ENCODE measurements at regions not wholly inside any gene's neighbourhood (a gene's known extent, or its start where the extent isn't known, plus 50 kb on each side); places are given as distances from the start of the nearest gene placed in this dataset.
"Not testable (repeated sequence)": the region's sequence is repeated elsewhere in the genome, so short reads cannot be mapped to it uniquely, and the experiment has no call there.

DNA sequence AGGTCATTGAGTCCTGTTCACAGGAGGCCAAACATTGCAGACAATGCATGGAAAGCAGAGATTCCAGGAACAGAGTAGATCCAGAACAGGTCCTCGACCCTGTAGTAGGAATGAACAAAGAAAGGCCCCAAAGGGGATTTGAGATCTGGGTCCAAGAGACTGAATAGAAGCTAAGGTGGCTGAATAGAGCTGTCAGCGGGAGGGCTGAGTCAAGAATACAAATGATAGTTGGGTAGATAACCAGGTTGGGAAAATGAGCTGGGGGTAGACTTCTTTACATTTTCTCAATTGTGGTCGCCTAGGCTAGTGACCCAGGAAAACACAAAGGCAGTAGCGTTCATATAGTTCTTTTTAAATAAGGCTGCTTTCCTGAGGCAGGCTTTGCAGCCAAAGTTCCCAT, 103.4 kb upstream of the ELMO1 start:
- TF ChIP-seq, protein P1, sequence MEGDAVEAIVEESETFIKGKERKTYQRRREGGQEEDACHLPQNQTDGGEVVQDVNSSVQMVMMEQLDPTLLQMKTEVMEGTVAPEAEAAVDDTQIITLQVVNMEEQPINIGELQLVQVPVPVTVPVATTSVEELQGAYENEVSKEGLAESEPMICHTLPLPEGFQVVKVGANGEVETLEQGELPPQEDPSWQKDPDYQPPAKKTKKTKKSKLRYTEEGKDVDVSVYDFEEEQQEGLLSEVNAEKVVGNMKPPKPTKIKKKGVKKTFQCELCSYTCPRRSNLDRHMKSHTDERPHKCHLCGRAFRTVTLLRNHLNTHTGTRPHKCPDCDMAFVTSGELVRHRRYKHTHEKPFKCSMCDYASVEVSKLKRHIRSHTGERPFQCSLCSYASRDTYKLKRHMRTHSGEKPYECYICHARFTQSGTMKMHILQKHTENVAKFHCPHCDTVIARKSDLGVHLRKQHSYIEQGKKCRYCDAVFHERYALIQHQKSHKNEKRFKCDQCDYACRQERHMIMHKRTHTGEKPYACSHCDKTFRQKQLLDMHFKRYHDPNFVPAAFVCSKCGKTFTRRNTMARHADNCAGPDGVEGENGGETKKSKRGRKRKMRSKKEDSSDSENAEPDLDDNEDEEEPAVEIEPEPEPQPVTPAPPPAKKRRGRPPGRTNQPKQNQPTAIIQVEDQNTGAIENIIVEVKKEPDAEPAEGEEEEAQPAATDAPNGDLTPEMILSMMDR (IDR thresholded peaks at IDR 0.05): no peak
- TF ChIP-seq POLR2A (IDR thresholded peaks at IDR 0.05): no peak
- TF ChIP-seq EP300 (IDR thresholded peaks at IDR 0.05): no peak
- no peak for DNase-seq
- Histone ChIP-seq H3K36me3 (no peaks in the 10 kb centered on the region), H3K27ac (no peak overlapping the region), H3K9me3 (no peaks in the 10 kb centered on the region), H3K4me3 (no peak overlapping the region), H3K27me3 (no peaks in the 10 kb centered on the region), H3K4me1 (ENCODE audit: insufficient read depth) (no peaks in the 10 kb centered on the region)
- 72 to 96% (median 95%) methylated on average over 4 of the region's 4 CpGs for WGBS, 3 donors
- intact Hi-C loops (cut with DNase I): no loop called here

DNA sequence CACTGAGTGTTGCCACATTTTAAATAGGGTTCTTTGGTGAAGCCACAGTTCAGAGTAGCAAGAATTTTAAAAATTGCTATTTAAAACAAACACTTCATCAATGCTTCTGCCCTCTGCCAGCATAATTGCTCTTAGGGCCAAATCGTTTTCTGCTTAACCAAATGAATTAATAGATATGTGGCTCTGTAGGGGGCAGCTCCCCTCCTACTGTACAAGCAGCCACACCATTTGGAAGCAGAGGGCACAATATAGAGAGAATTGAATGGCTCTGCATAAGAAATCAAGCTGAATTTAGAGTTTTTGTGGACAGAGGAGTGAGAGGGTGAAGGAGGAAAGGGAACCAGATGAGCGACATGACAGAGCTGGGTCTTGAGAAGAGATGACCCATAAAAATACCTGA, 103.8 kb upstream of the ELMO1 start:
- DNase-seq; intact Hi-C loops (cut with DNase I); H3K4me3 ChIP-seq: not testable (repeated sequence)

DNA sequence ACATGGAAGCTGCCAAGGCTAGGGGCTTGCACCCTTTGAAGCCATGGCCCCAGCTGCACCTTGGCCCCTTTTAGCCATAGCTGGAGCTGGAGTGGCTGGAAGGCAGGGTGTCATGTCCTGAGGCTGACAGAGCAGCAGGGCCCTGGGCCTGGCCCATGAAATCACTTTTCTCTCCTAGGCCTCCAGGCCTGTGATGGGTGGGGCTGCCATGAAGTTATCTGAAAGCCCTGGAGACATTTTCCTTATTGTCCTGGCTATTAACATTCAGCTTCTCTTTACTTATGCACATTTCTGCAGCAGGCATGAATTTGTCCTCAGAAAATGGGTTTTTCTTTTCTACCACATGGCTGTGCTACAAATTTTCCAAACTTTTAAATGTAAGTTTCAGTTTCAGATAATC, 106.9 kb upstream of the ELMO1 start:
- Histone ChIP-seq H3K9me3 (no peaks in the 10 kb centered on the region), H3K27ac (no peak overlapping the region), H3K27me3 (no peaks in the 10 kb centered on the region), H3K36me3 (no peaks in the 10 kb centered on the region), H3K4me1 (ENCODE audit: insufficient read depth) (no peaks in the 10 kb centered on the region), H3K4me3 (no peak overlapping the region)
- no peak for DNase-seq
- intact Hi-C loops (cut with DNase I): no loop called here
- TF ChIP-seq EP300 (IDR thresholded peaks at IDR 0.05): no peak
- TF ChIP-seq, protein P1 (IDR thresholded peaks at IDR 0.05): no peak
- no peak for TF ChIP-seq POLR2A (IDR thresholded peaks at IDR 0.05)

More for the DNA sequence above, 103.8 kb upstream of the ELMO1 start:
- H3K27ac ChIP-seq; H3K9me3 ChIP-seq; H3K36me3 ChIP-seq; H3K27me3 ChIP-seq; H3K4me1 ChIP-seq (ENCODE audit: insufficient read depth): not testable (repeated sequence)
- 32 to 36% (median 34%) methylated on average over 2 of the region's 2 CpGs for WGBS, 3 donors

DNA sequence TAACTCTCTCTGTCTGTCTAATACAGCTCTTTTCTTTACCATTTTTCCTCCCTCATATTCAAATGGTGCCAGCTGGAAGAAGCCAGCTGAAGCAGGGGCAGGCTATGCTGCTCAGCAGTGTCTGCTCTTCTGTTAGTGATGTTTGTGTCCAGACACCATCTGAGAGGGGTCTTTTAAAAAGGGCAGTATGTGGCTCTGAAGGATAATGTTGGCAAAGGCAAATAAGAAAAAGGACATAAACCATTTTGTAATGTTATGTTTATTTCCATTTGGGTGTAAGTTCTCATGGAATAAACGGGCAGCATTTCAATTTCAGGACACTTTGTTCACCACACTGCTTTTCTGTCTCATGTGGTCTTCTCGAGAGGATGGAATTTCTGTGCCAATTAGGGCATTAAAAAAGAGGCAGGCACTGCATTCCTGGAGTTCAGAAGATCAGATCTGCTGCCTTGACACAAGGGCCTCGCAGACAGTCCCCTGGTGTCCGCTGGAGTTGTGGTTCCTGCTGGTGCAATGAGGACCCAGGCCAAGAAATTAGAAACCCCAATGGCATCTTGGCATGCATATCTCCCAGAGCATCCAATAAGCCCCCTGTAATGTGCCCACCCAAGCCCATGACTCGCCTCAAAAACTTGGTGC, 109.0 kb upstream of the ELMO1 start:
- intact Hi-C loops (cut with DNase I): no loop called here
- no peaks in the 10 kb centered on the region for H3K9me3 ChIP-seq
- DNase-seq: no peak
- H3K4me1 ChIP-seq (ENCODE audit: insufficient read depth): no peaks in the 10 kb centered on the region
- H3K27me3 ChIP-seq: no peaks in the 10 kb centered on the region
- TF ChIP-seq, protein P1 (IDR thresholded peaks at IDR 0.05): no peak
- no peak for TF ChIP-seq POLR2A (IDR thresholded peaks at IDR 0.05)
- no peak for TF ChIP-seq EP300 (IDR thresholded peaks at IDR 0.05)
- no peak overlapping the region for H3K27ac ChIP-seq
- H3K36me3 ChIP-seq: no peaks in the 10 kb centered on the region
- 67 to 79% (median 70%) methylated on average over 5 of the region's 5 CpGs for WGBS, 3 donors
- no peak overlapping the region for H3K4me3 ChIP-seq

DNA sequence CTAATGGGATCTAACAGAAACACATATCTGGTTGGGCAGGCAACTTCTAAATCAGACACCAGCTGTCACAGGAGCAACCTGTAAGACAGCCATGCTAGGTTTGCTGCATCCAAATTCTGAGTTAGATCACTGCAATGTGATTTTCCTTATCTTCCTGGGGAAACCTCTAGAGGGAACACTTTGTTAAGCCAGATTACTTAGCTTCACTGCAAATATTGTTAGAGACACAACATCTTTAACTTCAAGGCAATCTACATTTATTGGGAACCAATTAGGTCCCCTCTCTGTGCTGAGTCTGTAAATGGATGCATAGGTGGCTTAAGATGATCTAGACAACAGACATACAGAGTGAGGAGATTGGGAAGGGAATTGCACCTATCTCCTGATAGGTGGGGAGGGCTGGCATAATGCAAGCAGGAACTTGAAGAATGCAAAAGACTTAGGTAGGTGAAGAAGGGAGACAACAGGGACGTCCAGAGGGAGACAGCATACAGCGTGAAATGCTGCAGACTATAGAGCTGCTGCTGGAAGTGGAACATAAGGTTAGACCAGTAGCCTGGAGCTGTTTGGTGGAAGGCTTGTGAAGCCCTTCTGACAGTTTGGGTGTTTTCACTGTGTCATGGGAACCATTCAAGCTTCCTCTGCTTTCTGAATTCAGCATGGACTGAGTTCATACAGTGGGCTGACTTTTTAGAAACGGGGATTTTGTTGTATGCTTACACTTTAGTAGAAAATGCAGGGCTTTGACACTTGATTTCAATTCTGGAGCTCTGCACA, 109.8 kb upstream of the ELMO1 start:
- intact Hi-C loops (cut with DNase I): no loop called here
- 74 to 87% (median 82%) methylated on average over 3 of the region's 3 CpGs for WGBS, 3 donors

More for the DNA sequence above, 109.8 kb upstream of the ELMO1 start:
- H3K4me1 ChIP-seq (ENCODE audit: insufficient read depth): no peaks in the 10 kb centered on the region
- no peak for TF ChIP-seq POLR2A (IDR thresholded peaks at IDR 0.05)
- no peak for TF ChIP-seq EP300 (IDR thresholded peaks at IDR 0.05)
- TF ChIP-seq, protein P1 (IDR thresholded peaks at IDR 0.05): no peak
- no peak overlapping the region for H3K27ac ChIP-seq
- H3K9me3 ChIP-seq: no peaks in the 10 kb centered on the region
- H3K27me3 ChIP-seq: no peaks in the 10 kb centered on the region
- no peak overlapping the region for H3K4me3 ChIP-seq
- no peaks in the 10 kb centered on the region for H3K36me3 ChIP-seq
- no peak for DNase-seq

All from ovary (tissue), 7 donors.